Activated CD8-positive, alpha-beta memory T cell treated with anti-CD3 and anti-CD28 coated beads, Interleukin-2, amount 50 U/mL, for 48 hours (primary cell): ENCODE measurements at regions not wholly inside any gene's neighbourhood (a gene's known extent, or its start where the extent isn't known, plus 50 kb on each side); places are given as distances from the start of the nearest gene placed in this dataset.

Experiments used
- DNase-seq: peaks from one replicate; pipeline ENCODE4 v3.0.0-alpha.2; 2020

DNA sequence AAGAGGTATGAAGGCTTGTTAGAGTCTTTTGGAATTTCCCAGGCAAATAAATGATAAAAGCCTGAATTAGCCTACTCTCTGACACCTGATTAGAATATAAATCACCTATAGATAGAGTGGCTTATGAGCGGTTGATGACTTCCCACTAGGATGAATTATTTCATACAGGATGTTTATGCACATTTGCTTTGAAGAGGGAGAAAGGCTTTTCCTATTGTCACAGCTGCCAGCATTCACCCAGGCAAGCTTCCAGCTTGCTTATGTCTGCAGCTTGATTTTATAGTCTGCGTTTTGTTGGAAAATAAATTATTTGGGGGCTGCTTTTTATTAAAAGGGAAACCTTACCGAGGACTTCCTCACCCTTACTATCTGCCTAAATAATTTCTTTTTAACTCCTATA is 51.3 kb upstream of the EIF2S2 start:
- no peak for DNase-seq

DNA sequence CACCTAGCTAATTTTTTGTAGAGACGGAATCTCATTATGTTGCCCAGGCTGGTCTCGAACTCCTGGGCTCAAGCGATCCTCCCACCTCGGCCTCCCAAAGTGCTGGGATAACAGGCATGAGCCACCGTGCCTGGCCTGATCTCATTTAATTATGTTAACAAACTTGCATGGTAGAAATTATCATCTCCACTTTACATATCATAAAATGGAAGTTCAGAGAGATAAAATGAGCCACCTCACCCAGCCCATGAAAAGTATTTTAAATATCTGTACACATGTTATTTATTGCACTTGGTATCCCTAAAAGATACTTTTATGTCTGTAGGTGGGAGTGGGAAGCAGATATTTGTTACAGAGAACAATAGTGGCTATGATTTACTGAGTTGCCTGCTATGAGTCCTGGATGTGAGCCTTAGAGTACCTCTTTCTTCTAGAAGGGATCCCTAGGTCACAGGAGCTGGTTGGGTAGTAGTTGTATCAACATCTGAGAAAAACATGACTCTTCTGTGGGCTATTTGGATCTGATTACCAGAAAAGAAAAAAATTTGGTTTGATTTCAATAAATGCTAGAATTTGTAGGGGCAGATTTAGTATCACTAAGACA is 52.4 kb upstream of the EIF2S2 start:
- DNase-seq = no peak

DNA sequence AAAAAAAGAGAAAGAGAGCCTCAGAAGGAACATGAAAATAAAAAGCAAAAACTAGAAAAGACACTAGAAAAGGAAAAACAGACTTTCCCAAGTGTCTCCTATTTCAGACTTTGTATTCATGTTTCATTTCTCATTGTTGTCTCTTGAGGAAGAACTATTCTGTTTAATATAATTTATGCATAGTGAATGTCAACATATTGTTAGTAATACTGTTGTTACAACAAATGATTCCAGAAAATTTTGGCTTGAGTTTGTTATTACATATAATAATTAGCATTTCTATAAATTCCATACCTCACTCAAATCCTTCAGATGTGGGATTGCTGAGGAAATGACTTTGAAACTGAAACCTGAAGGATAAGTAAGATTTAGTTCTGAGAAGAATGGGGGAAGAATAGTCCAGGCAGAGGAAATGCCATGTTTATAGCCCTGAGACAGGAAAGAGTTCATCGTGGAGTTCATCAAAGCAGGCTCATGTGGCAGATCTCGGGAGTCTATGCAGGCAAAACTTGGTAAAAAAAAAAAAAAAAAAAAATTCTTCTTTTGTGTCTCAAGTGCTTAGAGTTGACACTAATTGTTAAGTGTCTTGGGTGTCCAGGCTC is 53.1 kb upstream of the EIF2S2 start:
- DNase-seq = no peak

DNA sequence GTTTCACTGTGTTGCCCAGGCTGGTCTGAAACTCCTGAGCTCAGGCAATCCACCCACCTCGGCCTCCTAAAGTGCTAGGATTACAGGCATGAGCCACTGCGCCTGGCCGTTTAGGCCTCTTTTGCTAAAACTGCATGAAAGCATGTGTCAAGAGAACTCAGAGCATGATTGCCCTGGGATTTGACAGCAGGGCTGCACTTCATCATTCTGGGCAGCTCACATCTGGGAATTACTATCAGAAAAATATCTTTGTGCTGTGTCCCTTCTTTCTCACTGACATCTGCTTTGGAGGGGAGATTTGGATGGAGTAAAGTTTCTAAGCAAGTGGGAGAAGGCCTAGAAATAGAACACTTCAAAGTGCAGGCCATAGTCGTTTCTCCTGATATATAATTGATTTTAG is 59.6 kb upstream of the EIF2S2 start:
- no peak for DNase-seq

DNA sequence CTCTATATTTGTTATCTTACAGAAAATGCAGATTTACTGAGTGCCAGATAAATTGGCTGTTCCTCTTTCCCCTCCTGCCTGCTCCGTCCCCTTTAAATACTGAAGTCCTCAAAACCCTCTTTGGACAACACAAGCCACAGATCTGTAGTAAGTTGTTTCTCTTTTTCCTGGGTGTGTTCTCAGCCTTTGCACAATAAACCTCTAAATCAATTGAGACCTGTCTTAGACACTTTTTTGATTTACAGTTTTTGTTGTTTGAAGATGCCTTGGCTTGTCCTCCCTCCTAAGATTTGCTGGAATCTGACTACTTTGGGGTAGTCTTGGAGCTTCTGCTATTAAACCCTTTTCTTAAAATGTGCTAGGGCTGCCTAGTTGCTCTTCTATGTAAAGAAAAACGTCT is 60.9 kb upstream of the EIF2S2 start:
- no peak for DNase-seq

DNA sequence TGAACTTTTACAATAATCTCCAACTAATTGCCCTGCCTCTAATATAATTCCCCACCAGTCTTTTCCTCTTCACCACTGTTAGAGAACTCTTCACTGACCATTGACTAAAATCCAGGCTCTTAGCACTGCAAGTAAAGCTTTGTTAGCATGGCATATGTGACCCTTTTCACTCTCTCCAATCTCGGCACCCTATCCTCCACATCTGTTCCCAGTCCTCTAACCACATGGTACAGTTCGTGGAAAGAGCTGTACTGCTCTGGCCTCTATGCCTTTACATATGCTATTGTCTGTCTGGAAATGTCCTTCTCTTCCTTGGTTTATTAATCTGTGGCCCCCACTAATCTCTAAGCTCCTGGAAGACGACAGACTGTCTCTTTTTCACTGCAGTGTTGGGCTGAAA is 63.0 kb upstream of the EIF2S2 start:
- DNase-seq = no peak

DNA sequence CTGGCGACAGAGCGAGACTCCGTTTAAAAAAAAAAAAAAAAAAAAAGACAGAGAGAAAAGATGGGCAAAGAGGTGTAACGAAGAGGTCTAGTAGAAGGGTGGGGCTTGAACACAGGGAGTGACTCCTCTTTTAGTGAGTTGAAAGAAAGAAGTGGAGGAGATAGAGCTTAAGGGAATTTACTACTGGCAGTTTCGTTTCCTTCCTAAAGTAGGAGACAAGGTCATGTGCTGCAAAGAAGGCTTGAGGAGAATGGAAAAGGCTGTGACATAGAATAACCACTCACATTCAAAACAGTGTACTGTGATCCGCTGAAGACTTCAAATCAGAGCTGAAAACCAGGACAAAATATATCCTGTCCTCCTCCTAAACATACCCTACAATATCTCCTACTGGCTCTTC is 63.8 kb upstream of the EIF2S2 start:
- no peak for DNase-seq

DNA sequence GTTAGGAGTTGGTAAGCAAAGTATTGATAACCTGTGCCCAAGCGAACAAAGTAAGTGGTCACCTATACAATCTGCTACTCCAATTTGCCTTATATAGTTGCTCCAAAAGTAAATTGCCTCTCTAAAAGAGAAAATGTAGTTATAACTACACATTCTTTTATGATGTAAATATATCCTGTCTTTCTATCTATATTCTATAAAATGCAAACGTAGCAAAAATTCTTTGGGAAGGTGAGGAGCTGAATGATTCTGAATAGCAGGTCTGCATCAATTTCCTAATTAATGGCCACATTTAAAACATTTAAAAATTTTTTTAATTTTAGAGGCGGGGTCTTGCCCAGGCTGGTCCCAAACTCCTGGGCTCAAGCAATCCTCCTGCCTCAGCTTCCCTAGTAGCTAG is 64.2 kb upstream of the ASIP start:
- no peak for DNase-seq

DNA sequence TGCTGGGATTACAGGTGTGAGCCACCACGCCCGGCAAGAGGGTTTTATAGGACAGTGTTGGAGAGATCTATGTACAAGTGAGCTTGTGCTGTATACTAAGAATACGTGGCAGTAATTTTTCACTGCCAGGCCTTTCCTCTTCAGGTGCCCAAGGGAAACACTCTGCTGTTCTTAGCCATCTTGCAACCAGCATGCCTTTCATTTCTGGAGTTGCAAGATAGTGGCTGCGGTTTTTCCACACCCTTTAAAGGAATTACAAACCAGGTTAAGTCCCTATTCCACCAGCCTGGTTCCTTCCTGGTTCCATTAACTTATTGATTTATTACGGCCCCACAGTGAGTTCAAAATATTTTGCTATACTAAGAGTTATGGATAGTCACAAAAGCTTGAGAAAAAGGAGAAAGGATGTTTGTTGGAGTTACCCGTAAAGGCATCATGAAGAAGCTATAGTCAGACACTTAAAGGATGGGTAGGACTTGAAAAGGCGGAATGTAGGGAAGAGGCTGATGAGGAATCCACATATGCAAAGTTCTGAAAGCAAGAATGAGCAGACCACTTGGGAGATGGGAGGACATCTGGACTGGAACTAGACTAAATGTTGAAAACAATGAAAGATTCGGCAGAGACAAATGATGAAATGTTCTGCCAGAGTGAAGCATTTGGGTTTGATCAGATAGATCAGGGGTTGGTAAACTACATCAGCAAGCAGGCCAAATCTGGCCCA is 61.4 kb upstream of the ASIP start:
- no peak for DNase-seq

DNA sequence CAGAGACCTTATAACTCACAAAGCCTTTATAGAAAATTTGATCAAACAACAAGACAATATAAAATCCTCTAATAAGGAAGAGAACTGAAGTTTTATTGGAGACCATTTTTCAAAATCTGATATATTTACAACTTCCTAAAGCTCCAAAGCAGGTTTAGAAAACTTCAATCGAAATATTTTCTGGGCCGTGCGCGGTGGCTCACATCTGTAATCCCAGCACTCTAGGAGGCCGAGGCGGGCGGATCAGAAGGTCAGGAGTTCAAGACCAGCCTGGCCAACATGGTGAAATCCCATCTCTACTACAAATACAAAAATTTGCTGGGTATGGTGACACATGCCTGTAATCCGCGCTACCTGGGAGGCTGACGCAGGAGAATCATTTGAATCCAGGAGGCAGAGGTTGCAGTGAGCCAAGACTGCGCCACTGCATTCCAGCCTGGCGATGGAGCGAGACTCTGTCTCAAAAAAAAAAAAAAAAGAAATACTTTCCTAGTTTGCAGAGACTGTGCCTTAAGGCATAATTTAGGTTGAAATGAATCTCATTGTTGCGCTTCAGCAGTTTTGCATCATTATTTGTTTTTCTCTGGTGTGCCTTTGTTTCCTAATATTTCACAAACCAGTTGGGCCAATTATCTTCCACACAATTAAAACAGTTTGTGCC is 60.6 kb upstream of the ASIP start:
- DNase-seq = no peak

DNA sequence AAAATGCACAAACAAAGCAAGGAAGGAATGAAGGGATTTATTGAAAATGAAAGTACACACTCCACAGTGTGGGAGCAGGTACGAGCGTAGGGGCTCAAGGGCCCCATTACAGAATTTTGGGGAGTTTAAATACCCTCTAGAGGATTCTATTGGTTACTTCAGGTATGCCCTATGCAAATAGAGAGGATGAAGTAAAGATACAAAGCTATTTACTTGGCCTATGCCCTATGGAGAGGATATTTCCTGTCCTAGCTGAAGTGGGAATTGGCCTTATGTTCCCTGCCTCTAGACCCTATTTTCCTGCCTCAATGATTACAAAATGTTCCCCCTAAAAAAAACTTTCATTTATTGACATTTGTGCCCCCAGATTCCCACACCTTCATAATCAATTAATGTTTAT is 59.7 kb upstream of the ASIP start:
- no peak for DNase-seq

DNA sequence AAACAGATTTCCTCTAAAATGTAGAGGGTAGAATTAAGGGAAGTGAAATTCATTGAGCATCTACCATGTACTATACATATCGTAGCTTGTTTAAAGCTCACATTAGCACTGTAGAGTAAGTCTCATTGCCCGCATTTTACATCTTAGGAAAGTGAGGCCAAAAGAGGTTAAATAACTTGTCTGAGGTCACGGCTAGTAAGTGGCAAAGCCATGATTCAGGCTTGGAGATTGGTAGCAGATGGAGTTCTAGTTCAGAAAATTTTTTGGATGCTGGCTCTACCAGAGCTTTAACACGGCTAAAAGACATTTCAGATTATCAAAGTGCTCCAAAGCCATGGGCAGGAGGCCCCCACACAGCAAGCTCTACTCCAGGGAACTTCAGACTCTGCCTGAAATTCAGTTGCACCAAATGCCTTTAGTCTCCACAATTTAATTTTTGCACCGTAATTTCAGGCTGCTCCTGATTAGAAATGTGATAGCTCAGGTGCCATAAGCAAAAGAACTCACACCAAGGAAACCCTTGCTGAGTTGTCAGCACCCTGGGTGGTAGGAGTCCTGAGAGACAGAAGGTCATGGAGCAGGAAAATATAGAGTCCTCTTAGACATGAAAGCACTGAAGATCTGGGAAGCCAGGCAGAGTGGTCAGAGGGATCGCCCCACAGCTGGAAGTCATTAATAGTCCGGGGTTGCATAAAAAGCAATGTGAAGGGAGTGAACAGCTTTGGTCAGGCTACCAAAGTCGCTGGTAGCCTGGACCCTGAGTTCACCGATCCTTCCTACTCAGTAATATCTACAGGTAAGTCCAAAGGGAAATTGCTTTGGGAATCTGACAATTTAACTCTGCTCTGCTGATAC is 55.2 kb upstream of the ASIP start:
- no peak for DNase-seq

DNA sequence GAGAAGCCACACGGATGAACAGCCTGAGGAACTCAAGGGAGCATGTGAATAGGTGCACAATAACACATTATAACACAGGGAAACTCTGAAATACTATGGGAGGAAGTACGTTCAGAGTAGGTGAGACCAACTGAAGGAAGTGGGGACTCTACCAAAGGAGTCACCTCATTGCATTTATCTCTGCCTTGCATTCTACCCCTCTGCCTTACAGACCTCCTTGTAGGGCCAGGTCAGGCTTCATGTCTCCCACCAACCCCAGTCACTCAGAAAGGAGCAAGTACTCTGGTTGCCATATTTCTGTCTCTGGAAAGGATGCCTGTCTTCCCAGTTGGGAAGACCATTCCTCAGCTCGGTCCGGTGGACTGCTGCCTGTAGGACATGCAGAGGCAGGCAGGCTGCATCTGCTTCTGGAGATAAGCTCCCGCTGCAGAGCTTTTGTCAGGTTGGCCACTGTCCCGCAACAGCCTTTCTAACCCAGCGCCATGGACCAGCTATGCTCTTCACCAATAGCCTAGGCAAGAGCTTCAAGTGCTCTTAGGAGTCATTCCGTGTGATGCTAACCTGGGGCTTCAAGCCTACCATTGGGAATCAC is 51.6 kb upstream of the ASIP start:
- DNase-seq = no peak

DNA sequence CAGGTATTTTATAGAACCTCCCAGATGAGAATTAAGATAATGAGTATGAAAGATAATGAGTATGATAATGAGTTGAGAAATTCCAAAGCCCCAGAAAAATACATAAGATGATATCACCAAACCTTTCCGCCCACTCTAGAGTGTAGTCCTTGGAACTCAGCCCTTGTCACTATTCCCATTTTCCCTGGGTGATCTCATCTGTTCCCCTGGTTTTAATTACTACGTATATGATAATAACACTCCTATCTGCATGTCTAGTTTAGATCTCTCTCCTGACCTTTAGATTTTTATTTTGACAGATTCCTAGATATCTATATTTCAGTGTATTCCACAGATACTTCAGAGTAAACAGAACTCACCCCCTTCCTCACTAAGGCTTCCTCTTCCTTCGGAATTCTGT is 51.0 kb upstream of the ASIP start:
- no peak for DNase-seq

DNA sequence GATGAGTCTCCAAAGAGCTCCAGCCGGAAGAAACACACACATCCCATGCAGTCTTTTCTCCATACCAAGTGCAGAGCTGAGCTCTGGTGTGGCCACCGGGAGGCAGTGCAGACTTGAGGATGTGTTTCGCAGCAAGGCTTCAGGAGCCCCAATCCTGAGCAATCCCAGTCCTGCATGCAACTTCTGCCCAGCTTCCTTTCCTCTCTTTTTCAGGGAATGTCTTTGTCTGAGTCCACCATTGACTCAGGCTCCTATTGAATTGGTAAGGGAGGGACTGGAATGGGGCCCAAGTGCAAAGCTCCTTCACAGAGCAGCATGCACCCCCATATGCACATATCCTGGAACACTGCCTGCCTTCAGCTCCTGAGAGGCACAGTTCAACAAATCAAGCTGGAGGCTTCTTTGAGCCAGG is 50.5 kb upstream of the ASIP start:
- peak; percentile 63 for DNase-seq
